Activated T-cell treated with anti-CD3 and anti-CD28 coated beads for 4 hours (primary cell): ENCODE measurements at regions not wholly inside any gene's neighbourhood (a gene's known extent, or its start where the extent isn't known, plus 50 kb on each side); places are given as distances from the start of the nearest gene placed in this dataset.

Experiments
- DNase-seq: peaks from one replicate; pipeline ENCODE4 v3.0.0-alpha.2; 2020

- no peak for DNase-seq
Measured at GRCh38 chr2:506866-507265, 170.3 kb downstream of the TMEM18 start.

- DNase-seq = no peak
Measured at GRCh38 chr2:506451-506850, 170.8 kb downstream of the TMEM18 start.

GRCh38 chr2:505941-506340 lies 171.3 kb downstream of the TMEM18 start:
- no peak for DNase-seq

- no peak for DNase-seq
Measured at GRCh38 chr2:503288-503999, 173.8 kb downstream of the TMEM18 start.

- no peak for DNase-seq
Measured at GRCh38 chr2:502831-503230, 174.4 kb downstream of the TMEM18 start.

- DNase-seq = no peak
Measured at GRCh38 chr2:501667-502066, 175.5 kb downstream of the TMEM18 start.

GRCh38 chr2:501130-501529 lies 176.1 kb downstream of the TMEM18 start:
- no peak for DNase-seq

GRCh38 chr2:499726-500125 lies 177.5 kb downstream of the TMEM18 start:
- DNase-seq = no peak

GRCh38 chr2:498493-499178 lies 178.6 kb downstream of the TMEM18 start:
- DNase-seq = no peak

- DNase-seq = no peak
Measured at GRCh38 chr2:497770-498492, 179.3 kb downstream of the TMEM18 start.

GRCh38 chr2:496729-497128 lies 180.5 kb downstream of the TMEM18 start:
- no peak for DNase-seq

- no peak for DNase-seq
Measured at GRCh38 chr2:495745-496275, 181.4 kb downstream of the TMEM18 start.

GRCh38 chr2:494853-495252 lies 182.4 kb downstream of the TMEM18 start:
- DNase-seq = no peak

- no peak for DNase-seq
Measured at GRCh38 chr2:493228-493627, 184.0 kb downstream of the TMEM18 start.

GRCh38 chr2:492178-492577 lies 185.0 kb downstream of the TMEM18 start:
- no peak for DNase-seq

GRCh38 chr2:489838-490237 lies 187.4 kb downstream of the TMEM18 start:
- no peak for DNase-seq

- no peak for DNase-seq
Measured at GRCh38 chr2:489084-489483, 188.1 kb downstream of the TMEM18 start.

- no peak for DNase-seq
Measured at GRCh38 chr2:487186-488079, 189.8 kb downstream of the TMEM18 start.

- no peak for DNase-seq
Measured at GRCh38 chr2:486371-486770, 190.8 kb downstream of the TMEM18 start.

GRCh38 chr2:481388-481787 lies 193.5 kb upstream of the ALKAL2 start:
- DNase-seq = no peak

- no peak for DNase-seq
Measured at GRCh38 chr2:479490-480176, 191.7 kb upstream of the ALKAL2 start.

GRCh38 chr2:479031-479430 lies 191.1 kb upstream of the ALKAL2 start:
- DNase-seq = no peak
